ENCODE measurements at regions not wholly inside any gene's neighbourhood (a gene's known extent, or its start where the extent isn't known, plus 50 kb on each side); places are given as distances from the start of the nearest gene placed in this dataset.

DNA sequence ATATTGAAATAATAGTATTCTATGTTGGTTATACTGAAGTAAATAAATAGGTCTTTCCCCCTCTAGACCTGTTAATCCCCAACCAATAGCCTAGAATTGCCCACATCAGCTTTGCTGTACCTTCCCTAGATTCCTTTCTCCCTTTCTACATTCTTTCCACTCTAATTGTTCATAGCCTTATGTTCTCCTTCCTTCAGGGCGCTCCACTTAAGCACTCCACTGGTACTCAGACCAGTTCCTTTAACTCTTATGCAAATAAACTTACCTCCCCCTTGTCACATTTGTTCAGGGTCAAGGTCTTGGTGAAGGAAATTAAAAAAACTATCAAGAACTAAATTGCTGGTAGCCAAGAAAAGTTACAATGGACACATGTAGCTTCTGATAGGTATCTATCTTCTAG lies 294.8 kb downstream of the UTP18 start:
- no peak for DNase-seq (ENCODE audit: low read depth)

DNA sequence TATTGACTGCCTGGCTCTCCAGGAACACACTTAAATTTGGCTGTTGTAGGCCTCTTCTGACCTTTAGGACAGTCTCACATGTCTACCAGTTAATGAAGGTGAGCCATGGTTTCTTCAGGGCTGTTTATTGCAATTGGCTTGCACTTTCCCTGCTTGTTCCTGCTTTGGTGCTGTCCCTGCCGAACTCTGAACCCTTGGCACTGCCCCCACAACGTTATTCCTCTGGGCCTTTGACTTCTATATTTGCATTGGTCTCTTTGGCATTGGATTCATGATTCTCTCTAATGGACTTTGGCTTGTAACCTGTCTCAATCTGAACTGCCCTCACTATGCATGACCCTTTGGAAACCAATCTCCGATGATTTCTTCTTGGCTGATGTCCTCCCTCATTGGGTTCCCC lies 299.4 kb downstream of the UTP18 start:
- no peak for DNase-seq (ENCODE audit: low read depth)

DNA sequence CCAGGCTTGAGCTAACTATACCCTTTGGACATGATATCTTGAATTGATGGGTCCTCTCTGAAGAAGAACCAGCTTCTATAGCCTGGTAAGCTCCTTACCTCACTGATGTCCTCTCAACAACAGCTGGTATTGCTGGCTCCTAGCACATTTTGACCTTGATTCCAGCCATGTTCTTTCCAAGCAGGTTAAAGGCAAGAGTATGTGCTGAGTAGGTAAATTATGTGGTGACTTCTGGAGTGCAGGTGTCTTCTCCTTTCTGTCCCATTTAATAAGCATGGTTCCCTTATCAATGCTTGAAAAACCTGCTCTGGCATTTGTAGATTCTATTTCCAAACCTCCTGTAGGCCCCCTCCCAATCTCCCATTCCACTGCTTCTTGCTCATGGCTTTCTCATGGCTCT lies 300.1 kb downstream of the UTP18 start:
- no peak for DNase-seq (ENCODE audit: low read depth)

DNA sequence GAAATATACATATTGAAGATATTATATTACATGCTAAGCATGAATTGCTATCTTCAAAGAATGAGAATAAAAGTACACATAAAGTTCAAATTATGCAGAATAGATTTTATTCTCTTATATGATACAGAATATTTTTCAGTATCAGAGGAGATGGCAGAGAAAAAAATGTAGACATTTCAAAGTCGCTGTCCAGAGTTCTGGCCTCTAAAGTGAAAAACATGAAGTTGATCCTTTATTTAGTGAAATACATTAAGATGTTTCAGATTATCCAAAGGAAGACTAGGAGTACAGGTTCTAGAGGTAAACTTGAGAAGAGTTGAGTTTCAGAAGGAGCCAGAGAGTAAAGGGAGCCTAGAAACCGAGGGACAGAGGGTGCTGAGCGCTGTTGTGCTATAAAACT lies 303.6 kb downstream of the UTP18 start:
- DNase-seq (ENCODE audit: low read depth), result no peak

DNA sequence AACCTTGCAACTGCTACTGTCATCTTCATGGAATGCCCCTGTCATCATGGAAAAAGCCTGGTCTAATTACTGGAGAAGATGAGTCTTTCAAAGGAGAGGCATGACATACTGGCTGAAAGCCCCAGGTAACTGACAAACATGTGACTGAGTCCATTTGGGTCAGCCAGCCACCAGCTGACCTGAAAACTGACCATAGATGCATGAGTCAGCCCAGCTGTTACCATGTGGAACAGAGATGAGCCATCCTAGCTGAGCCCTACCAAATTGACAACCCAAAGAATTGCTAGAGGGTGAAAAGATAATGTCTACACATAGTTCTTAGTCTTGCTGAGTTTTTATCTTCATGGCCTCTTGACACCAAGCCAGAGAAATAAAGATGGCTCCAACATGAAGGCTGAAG lies 311.8 kb downstream of the UTP18 start:
- no peak for DNase-seq (ENCODE audit: low read depth)
